ENCODE measurements at regions not wholly inside any gene's neighbourhood (a gene's known extent, or its start where the extent isn't known, plus 50 kb on each side); places are given as distances from the start of the nearest gene placed in this dataset.
"Not testable (repeated sequence)": the region's sequence is repeated elsewhere in the genome, so short reads cannot be mapped to it uniquely, and the experiment has no call there.

DNA sequence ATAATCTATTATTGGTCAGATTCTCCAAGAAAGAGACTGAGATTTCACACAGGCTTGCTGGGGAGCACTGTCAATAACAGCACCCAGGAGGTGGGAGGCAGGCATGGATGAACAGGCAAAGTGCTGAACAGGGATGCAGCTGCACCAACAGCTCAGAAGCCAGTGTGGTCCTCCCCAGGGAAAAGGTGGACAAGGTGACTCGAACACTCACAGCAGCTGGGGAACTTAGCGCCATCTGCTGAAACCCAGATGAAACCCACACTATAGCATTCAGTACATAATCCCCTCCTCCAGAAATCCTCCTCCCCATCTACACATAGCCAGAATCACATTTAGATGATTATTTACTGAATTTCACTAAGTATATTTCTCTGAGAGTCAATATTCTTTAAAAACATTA is 255.2 kb upstream of the WSB1 start:
- DNase-seq (no peak), ATAC-seq (no peak)
- intact Hi-C loops (cut with DNase I, micrococcal nuclease), result no loop called here

- DNase-seq; intact Hi-C loops (cut with DNase I, micrococcal nuclease); ATAC-seq: not testable (repeated sequence)
Measured at GRCh38 chr17:27045039-27045438, 248.9 kb upstream of the WSB1 start.

GRCh38 chr17:27049104-27049784 is 244.7 kb upstream of the WSB1 start:
- ATAC-seq (no peak), DNase-seq (no peak)
- intact Hi-C loops (cut with DNase I, micrococcal nuclease), result no loop called here

DNA sequence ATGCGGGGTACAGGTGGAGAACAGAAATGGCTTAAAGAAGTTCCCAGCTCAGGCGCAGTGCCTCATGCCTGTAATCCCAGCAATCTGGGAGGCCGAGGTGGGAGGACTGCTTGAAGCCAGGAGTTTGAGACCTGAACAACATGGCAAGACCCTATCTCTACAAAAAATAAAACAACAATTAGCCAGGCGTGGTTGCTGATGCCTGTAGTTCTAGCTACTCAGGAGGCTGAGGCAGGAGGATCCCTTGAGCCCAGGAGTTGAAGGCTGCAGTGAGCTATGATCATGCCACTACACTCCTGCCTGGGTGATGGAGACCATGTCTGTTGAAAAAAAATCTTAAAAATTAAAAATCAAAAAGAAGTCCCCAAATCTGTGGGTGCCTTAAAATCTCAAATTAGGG is 228.3 kb upstream of the WSB1 start:
- DNase-seq (no peak), ATAC-seq (no peak)
- intact Hi-C loops (cut with DNase I, micrococcal nuclease), result no loop called here

DNA sequence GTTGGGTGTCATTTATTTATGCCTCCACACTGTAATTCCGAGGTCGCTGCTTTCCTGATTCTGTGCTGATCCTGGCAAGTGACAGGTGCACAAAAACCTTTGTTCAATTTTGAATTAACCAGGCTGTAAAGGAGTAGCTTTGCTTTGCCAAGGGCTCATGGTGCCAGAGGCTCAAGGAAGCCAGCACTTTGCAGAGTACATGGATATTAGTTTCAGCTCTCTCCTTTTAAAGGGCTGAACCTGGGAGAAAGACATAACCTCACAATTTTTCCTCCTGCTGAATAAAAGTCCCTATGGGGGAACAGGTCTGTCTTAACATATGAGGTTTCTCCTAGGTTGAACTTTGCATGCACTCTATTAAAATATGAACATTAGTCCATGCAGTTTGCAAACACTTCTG is 227.6 kb upstream of the WSB1 start:
- ATAC-seq (no peak), DNase-seq (no peak)
- intact Hi-C loops (cut with DNase I, micrococcal nuclease), result no loop called here

DNA sequence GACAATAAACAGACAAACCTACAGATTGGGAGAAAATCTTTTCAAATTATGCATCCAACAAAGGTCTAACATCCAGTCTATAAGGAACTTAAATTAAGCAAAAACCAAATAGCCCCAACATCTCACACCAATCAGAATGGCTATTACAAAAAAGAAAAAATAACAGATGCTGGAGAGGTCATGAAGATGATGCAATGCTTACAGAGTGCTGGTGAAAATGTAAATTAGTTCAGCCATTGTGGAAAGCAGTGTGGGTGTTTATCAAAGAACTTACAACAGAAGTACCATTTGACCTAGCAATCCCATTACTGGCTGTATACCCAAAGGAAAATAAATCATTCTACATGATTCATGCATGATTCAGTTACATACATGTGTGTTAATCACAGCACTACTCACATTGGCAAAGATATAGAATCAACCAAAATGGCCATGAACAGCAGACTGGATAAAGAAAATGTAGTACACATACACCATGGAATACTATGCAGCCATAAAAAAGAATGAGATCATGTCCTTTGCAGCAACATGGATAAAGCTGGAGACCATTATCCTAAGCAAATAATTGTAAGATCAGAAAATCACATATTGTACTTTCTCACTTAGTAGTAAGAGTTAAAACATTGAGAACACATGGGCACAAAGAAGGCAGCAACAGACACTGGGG is 223.9 kb upstream of the WSB1 start:
- intact Hi-C loops (cut with DNase I, micrococcal nuclease), result no loop called here
- DNase-seq (no peak), ATAC-seq (no peak)

DNA sequence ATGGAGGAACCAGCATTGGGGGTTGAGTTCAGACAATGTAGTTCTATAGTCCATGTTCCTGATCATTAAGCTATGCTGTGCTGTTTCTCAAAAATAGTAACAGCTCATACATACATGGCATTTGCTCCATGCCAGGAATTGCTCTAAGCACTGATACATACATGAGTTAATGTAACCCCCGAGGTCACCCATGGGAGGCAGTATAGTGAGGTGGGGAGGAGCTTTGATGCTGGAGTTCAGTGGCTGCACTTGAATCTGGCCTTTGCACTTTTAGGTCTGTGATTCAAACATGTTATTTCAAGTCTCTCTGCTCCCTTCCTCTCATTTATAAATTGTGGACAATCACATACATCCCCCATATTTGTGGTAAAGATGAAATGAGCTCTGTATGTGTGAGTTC is 223.1 kb upstream of the WSB1 start:
- intact Hi-C loops (cut with DNase I, micrococcal nuclease), result no loop called here
- no peak for ATAC-seq
- no peak for DNase-seq

DNA sequence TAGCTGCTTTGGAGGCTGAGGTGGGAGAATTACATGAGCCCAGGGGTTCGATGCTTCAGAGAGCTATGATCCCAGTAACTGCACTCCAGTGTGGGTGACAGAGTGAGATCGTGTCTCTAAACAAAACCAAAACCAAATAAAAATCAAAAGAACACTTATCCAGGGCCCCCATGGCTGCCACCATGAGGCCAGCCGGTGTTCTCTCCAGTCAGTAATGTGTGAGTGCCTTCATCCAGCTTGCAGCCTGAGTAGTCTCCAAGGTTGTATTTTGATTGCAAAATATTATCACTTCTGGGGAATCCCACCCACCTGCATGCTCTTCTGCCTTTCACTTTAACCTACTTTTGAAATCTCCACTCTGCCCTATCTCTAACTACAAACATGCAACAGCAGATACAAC is 221.0 kb upstream of the WSB1 start:
- DNase-seq (no peak), ATAC-seq (no peak)
- intact Hi-C loops (cut with DNase I, micrococcal nuclease), result no loop called here

- intact Hi-C loops (cut with DNase I, micrococcal nuclease), result no loop called here
- DNase-seq (no peak), ATAC-seq (no peak)
Measured at GRCh38 chr17:27076814-27077213, 217.1 kb upstream of the WSB1 start.

DNA sequence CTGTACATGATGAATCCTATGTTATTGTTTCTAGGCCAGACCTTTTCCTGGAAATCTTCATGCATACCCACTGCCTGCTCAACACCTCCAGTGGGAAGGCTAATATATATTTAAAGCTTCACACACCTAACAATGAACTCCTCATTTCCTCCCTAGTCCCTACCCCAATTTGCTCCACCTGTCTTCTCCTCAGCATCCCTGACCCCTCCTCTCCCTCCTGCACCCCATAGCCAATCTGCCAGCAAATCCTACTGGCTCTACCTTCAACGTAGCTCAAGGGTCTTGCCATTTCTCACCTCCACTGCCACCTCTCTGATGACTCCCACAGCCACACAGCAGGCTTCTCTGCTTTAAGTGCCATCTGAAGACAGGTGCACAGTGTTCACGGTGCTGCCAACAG is 215.6 kb upstream of the WSB1 start:
- ATAC-seq (no peak), DNase-seq (no peak)
- intact Hi-C loops (cut with DNase I, micrococcal nuclease), result no loop called here

DNA sequence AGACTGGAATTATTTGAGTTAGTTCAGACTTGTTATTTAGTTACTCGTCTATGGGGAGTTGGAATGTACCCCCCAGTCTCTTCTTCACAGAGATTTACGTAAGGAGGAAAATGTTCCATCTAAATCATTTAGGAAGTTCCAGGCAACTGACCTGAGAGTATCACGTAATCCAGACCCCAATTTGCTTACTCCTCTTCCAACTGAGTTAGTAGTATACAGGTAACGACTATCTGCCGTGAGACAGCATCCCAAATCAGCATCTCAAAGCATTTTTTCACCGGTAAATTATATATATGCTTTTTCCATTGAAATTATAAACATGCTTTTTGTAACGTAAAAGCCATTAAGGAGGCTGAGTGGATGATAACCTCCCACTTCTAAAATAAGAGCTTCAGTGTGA is 214.3 kb upstream of the WSB1 start:
- DNase-seq (no peak), ATAC-seq (no peak)
- intact Hi-C loops (cut with DNase I, micrococcal nuclease), result no loop called here

- DNase-seq (no peak), ATAC-seq (no peak)
- intact Hi-C loops (cut with DNase I, micrococcal nuclease), result no loop called here
Measured at GRCh38 chr17:27081002-27081638, 212.8 kb upstream of the WSB1 start.

- ATAC-seq, result no peak
- no peak for DNase-seq
- intact Hi-C loops (cut with DNase I, micrococcal nuclease), result no loop called here
Measured at GRCh38 chr17:27082023-27082774, 211.7 kb upstream of the WSB1 start.

DNA sequence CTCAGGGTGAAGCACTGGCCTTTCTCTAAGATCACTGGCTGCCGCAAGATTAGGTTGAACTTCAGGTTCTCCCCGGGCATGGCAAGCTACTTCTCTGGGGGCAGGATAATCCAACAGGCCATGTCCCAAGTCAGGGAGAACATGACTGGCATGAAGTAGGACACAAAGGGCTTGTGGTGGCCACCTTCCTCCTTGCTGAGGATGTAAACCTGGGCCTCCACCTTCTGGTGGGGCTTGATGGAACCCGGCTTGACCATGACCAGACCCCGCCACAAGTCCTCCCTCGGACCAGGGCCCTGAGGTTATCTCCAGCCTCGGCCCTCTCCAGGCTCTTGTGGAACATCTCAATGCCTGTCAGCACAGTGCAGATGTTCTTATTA is 211.1 kb upstream of the WSB1 start:
- intact Hi-C loops (cut with DNase I, micrococcal nuclease), result no loop called here
- DNase-seq (no peak), ATAC-seq (no peak)

GRCh38 chr17:27083408-27084185 is 210.3 kb upstream of the WSB1 start:
- intact Hi-C loops (cut with DNase I, micrococcal nuclease), result no loop called here
- no peak for DNase-seq
- no peak for ATAC-seq

DNA sequence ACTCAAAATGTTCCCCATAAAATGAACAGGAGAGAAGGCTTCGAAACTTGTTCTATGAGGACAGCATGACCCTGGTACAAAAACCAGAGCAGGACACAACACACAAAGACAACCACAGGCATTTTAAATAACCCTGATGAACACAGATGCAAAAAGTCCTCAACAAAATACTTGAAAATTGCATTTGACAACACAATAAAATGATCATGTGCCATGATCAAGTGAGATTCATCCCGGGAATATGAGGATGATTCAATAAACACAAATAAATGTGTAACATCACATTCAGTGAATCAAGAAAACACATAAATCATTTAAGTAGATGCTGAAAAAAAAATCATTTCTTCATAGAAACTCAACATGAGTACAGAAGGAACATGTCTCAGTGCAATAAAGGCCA is 208.4 kb upstream of the WSB1 start:
- no peak for ATAC-seq
- no peak for DNase-seq
- intact Hi-C loops (cut with DNase I, micrococcal nuclease), result no loop called here

GRCh38 chr17:27086526-27086925 is 207.4 kb upstream of the WSB1 start:
- intact Hi-C loops (cut with DNase I, micrococcal nuclease), result no loop called here
- no peak for ATAC-seq

DNA sequence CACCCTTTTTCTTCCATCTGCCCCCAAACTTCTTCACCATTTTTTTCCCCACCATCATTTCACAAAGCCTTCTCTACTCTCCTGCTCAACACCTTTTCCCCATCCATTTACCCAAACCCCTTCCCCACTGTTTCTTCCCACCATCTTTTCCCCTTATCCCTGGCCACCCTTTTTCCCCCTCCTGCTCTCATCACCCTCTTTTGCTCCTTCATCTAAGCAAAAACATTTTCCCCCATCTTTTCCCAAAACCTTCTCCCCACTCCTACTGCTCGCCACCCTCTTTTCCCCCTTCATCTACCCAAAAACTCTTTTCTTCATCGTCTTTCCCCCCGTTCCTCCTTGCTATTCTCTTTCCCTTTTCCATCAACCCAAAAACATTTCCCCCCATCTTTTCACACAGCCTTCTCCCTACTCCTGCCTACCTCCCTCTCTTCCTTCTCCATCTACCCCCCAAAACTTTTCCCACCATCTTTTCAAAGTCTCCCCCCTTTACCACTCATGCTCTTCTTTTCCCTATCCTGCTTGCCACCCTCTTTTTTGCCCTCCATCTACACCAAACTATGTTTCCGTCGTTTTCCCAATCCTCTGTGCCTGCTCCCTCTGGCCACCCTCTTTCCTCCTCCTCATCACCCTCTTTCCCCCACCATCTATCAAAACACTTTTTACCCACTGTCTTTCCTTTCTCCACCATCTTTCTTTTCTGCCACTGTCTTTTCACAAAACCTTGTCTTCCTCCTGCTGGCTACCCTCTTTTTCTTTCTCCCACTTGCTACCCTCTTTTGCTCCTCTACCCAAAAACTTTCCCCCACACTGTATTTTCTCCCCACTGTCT is 205.8 kb upstream of the WSB1 start:
- intact Hi-C loops (cut with DNase I, micrococcal nuclease), result no loop called here
- ATAC-seq, result no peak
- DNase-seq, result no peak

More at GRCh38 chr17:27086526-27086925, 207.4 kb upstream of the WSB1 start:
- no peak for DNase-seq

DNA sequence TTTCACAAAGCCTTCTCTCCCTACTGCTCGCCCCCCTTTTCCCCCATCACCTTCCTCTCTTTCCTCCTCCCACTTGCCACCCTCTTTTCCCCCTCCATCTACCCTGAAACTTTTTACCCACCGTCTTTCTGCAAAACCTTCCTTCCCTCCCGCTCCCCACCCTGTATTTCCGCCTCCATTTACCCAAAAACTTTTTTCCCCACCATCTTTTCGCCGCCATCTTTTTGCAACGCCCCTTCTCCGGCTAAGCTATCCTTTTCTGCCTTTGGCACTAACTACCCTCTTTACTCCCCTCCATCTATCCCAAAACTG is 205.2 kb upstream of the WSB1 start:
- DNase-seq (no peak), ATAC-seq (no peak)
- intact Hi-C loops (cut with DNase I, micrococcal nuclease), result no loop called here

Data from left colon (tissue), 2 donors.